GM23338 (cell line): ENCODE measurements at regions not wholly inside any gene's neighbourhood (a gene's known extent, or its start where the extent isn't known, plus 50 kb on each side); places are given as distances from the start of the nearest gene placed in this dataset.

Source experiments
- ATAC-seq: fragments of 200-7000 bp; cut with Tn5 transposase; 3 replicates; pipeline ENCODE4 v1.9.1; 2020
- DNase-seq: peaks from one replicate; pipeline ENCODE4 v3.0.0-alpha.2; 2015; ENCODE audit warnings: low spot score
- H2AFZ ChIP-seq: fragments of 200-600 bp; sonication (generic); 2 replicates; pipeline ENCODE4 v1.8.0; 2016; ENCODE audit warnings: antibody characterized with exemption, mild to moderate bottlenecking, moderate library complexity
- H3F3A ChIP-seq: fragments of 200-600 bp; sonication (generic); replicated peaks from 2 replicates; pipeline ENCODE4 v1.8.0; 2017; ENCODE audit warnings: antibody characterized with exemption, mixed run types, low read depth
- H3K27ac ChIP-seq: fragments of 200-600 bp; sonication (generic); 2 replicates; pipeline ENCODE4 v1.6.1; 2016; ENCODE audit warnings: low read depth
- H3K27me3 ChIP-seq: fragments of 200-600 bp; sonication (generic); 2 replicates; pipeline ENCODE4 v1.8.0; 2016; ENCODE audit warnings: mild to moderate bottlenecking, mixed run types, moderate library complexity; ENCODE audit not compliant: insufficient read depth
- H3K36me3 ChIP-seq: fragments of 200-600 bp; sonication (generic); 2 replicates; pipeline ENCODE4 v1.8.0; 2016; ENCODE audit warnings: mild to moderate bottlenecking; ENCODE audit not compliant: insufficient read depth
- H3K4me1 ChIP-seq: fragments of 200-600 bp; sonication (generic); 2 replicates; pipeline ENCODE4 v1.8.0; 2016; ENCODE audit warnings: mild to moderate bottlenecking, moderate library complexity; ENCODE audit not compliant: insufficient read depth
- H3K4me2 ChIP-seq: fragments of 200-600 bp; sonication (generic); 2 replicates; pipeline ENCODE4 v1.7.1; 2017; ENCODE audit warnings: mixed run types
- H3K4me3 ChIP-seq: fragments of 200-600 bp; sonication (generic); 2 replicates; pipeline ENCODE4 v1.6.1; 2016; ENCODE audit warnings: mixed run types
- H3K79me2 ChIP-seq: fragments of 200-600 bp; sonication (generic); replicated peaks from 2 replicates; pipeline ENCODE4 v1.8.0; 2017; ENCODE audit warnings: mild to moderate bottlenecking; ENCODE audit not compliant: insufficient read depth
- H3K9me2 ChIP-seq: fragments of 200-600 bp; sonication (generic); 2 replicates; pipeline ENCODE4 v1.8.0; 2017; ENCODE audit not compliant: insufficient read depth
- H4K20me1 ChIP-seq: fragments of 200-600 bp; sonication (generic); replicated peaks from 2 replicates; pipeline ENCODE4 v1.8.0; 2017; ENCODE audit warnings: mild to moderate bottlenecking; ENCODE audit not compliant: insufficient read depth
- H3K27ac Mint-ChIP-seq: 2 replicates; pipeline ENCODE4 v1.8.0; 2020; ENCODE audit warnings: inconsistent platforms, mild to moderate bottlenecking, moderate library complexity, mixed read lengths
- H3K27me3 Mint-ChIP-seq: 3 replicates; pipeline ENCODE4 v1.8.0; 2022; ENCODE audit warnings: low read depth, mild to moderate bottlenecking, moderate library complexity, mixed read lengths, inconsistent platforms; ENCODE audit not compliant: insufficient read depth, poor library complexity
- H3K36me3 Mint-ChIP-seq: 3 replicates; pipeline ENCODE4 v1.8.0; 2021; ENCODE audit warnings: low read depth, mild to moderate bottlenecking, inconsistent platforms, moderate library complexity, mixed read lengths
- H3K4me1 Mint-ChIP-seq: 3 replicates; pipeline ENCODE4 v1.8.0; 2020; ENCODE audit warnings: mild to moderate bottlenecking, inconsistent platforms, mixed read lengths
- H3K4me3 Mint-ChIP-seq: 3 replicates; pipeline ENCODE4 v1.8.0; 2021; ENCODE audit warnings: moderate library complexity, mild to moderate bottlenecking, inconsistent platforms, mixed read lengths
- H3K9me3 Mint-ChIP-seq: 3 replicates; pipeline ENCODE4 v1.8.0; 2020; ENCODE audit warnings: moderate library complexity, mild to moderate bottlenecking, inconsistent platforms, mixed read lengths
- CREB1 ChIP-seq: fragments of 250-450 bp; sonication (Bioruptor Pico); IDR thresholded peaks from 2 replicates; pipeline ENCODE4 v1.5.0; 2020; ENCODE audit warnings: low read depth, mild to moderate bottlenecking, moderate library complexity
- EZH2 ChIP-seq: fragments of 200-600 bp; sonication (generic); IDR thresholded peaks from one replicate; pipeline ENCODE4 v1.8.0; 2017; ENCODE audit warnings: antibody characterized with exemption, mild to moderate bottlenecking, low read depth; ENCODE audit not compliant: unreplicated experiment
- EZH2phosphoT487 ChIP-seq: fragments of 200-600 bp; sonication (generic); IDR thresholded peaks from one replicate; pipeline ENCODE4 v1.8.1; 2018; ENCODE audit warnings: antibody characterized with exemption; ENCODE audit not compliant: unreplicated experiment
- JUNB ChIP-seq: IDR thresholded peaks from one replicate; pipeline ENCODE4 v1.6.1; 2016; ENCODE audit warnings: antibody characterized with exemption; ENCODE audit not compliant: unreplicated experiment
- NANOG ChIP-seq: IDR thresholded peaks from 2 replicates; pipeline ENCODE4 v1.6.1; 2016; ENCODE audit warnings: antibody characterized with exemption, borderline replicate concordance
- POLR2AphosphoS5 ChIP-seq: IDR thresholded peaks from 2 replicates; pipeline ENCODE4 v1.6.1; 2016; ENCODE audit warnings: antibody characterized with exemption, low read depth
- STAT1 ChIP-seq: IDR thresholded peaks from one replicate; pipeline ENCODE4 v1.6.1; 2016; ENCODE audit warnings: antibody characterized with exemption; ENCODE audit not compliant: unreplicated experiment
- ZNF114 ChIP-seq: fragments of 250-450 bp; sonication (Bioruptor Pico); IDR thresholded peaks from 2 replicates; pipeline ENCODE4 v1.5.0; 2020; ENCODE audit warnings: mild to moderate bottlenecking, moderate library complexity
- ZNF331 ChIP-seq: fragments of 250-450 bp; sonication (Bioruptor Pico); IDR thresholded peaks from 2 replicates; pipeline ENCODE4 v1.5.0; 2020; ENCODE audit warnings: low read depth, mild to moderate bottlenecking, moderate library complexity
- ZNF462 ChIP-seq: fragments of 250-450 bp; sonication (Bioruptor Pico); IDR thresholded peaks from 2 replicates; pipeline ENCODE4 v1.5.0; 2020; ENCODE audit warnings: mild to moderate bottlenecking, moderate library complexity
- TF ChIP-seq, protein P1 (sequence below), 2 experiments: fragments of 200-600 bp in 1 of 2; sonication (generic) in 1 of 2; conservative IDR thresholded peaks; 2 replicates each; pipeline versions ENCODE4 v1.5.1 to v1.6.1; 2016 to 2017; ENCODE audit warnings: antibody characterized with exemption in 2 of 2, low read depth in 2 of 2, mild to moderate bottlenecking in 2 of 2, moderate library complexity in 1 of 2
- TF ChIP-seq, protein P2 (sequence below): IDR thresholded peaks from one replicate; pipeline ENCODE4 v1.6.1; 2018; ENCODE audit warnings: antibody characterized with exemption; ENCODE audit not compliant: unreplicated experiment
- TF ChIP-seq, protein P3 (sequence below): IDR thresholded peaks from 2 replicates; pipeline ENCODE4 v1.6.1; 2016; ENCODE audit warnings: antibody characterized with exemption

- H3K27me3 ChIP-seq, result no peaks in the 10 kb centered on the region
- TF ChIP-seq CREB1 (CRISPR knock-in tag) (no peak), NANOG (no peak), POLR2AphosphoS5 (no peak), ZNF331 (no peak), ZNF462 (CRISPR knock-in tag) (no peak), EZH2phosphoT487 (no peak), STAT1 (no peak), EZH2 (no peak), ZNF114 (CRISPR knock-in tag) (no peak), JUNB (no peak)
- TF ChIP-seq, protein P1, sequence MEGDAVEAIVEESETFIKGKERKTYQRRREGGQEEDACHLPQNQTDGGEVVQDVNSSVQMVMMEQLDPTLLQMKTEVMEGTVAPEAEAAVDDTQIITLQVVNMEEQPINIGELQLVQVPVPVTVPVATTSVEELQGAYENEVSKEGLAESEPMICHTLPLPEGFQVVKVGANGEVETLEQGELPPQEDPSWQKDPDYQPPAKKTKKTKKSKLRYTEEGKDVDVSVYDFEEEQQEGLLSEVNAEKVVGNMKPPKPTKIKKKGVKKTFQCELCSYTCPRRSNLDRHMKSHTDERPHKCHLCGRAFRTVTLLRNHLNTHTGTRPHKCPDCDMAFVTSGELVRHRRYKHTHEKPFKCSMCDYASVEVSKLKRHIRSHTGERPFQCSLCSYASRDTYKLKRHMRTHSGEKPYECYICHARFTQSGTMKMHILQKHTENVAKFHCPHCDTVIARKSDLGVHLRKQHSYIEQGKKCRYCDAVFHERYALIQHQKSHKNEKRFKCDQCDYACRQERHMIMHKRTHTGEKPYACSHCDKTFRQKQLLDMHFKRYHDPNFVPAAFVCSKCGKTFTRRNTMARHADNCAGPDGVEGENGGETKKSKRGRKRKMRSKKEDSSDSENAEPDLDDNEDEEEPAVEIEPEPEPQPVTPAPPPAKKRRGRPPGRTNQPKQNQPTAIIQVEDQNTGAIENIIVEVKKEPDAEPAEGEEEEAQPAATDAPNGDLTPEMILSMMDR (conservative IDR thresholded peaks at IDR 0.05; ENCODE audit: low read depth in 2 of 2), result no peak
- TF ChIP-seq, protein P2, sequence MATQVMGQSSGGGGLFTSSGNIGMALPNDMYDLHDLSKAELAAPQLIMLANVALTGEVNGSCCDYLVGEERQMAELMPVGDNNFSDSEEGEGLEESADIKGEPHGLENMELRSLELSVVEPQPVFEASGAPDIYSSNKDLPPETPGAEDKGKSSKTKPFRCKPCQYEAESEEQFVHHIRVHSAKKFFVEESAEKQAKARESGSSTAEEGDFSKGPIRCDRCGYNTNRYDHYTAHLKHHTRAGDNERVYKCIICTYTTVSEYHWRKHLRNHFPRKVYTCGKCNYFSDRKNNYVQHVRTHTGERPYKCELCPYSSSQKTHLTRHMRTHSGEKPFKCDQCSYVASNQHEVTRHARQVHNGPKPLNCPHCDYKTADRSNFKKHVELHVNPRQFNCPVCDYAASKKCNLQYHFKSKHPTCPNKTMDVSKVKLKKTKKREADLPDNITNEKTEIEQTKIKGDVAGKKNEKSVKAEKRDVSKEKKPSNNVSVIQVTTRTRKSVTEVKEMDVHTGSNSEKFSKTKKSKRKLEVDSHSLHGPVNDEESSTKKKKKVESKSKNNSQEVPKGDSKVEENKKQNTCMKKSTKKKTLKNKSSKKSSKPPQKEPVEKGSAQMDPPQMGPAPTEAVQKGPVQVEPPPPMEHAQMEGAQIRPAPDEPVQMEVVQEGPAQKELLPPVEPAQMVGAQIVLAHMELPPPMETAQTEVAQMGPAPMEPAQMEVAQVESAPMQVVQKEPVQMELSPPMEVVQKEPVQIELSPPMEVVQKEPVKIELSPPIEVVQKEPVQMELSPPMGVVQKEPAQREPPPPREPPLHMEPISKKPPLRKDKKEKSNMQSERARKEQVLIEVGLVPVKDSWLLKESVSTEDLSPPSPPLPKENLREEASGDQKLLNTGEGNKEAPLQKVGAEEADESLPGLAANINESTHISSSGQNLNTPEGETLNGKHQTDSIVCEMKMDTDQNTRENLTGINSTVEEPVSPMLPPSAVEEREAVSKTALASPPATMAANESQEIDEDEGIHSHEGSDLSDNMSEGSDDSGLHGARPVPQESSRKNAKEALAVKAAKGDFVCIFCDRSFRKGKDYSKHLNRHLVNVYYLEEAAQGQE, result no peak
- TF ChIP-seq, protein P3, sequence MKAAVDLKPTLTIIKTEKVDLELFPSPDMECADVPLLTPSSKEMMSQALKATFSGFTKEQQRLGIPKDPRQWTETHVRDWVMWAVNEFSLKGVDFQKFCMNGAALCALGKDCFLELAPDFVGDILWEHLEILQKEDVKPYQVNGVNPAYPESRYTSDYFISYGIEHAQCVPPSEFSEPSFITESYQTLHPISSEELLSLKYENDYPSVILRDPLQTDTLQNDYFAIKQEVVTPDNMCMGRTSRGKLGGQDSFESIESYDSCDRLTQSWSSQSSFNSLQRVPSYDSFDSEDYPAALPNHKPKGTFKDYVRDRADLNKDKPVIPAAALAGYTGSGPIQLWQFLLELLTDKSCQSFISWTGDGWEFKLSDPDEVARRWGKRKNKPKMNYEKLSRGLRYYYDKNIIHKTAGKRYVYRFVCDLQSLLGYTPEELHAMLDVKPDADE, result no peak
- DNase-seq (no peak), ATAC-seq (no peak)
- H3K4me1 Mint-ChIP-seq, result peaks cover 10% of the 10 kb centered on the region
- H3K79me2 ChIP-seq, result no peaks in the 10 kb centered on the region
- H3K9me2 ChIP-seq, result no peaks in the 10 kb centered on the region
- no peak overlapping the region for H2AFZ ChIP-seq
- no peak overlapping the region for H3K4me3 Mint-ChIP-seq
- H3F3A ChIP-seq, result no peaks in the 10 kb centered on the region
- no peaks in the 10 kb centered on the region for H3K9me3 Mint-ChIP-seq
- peaks cover 10% of the 10 kb centered on the region for H3K4me1 ChIP-seq
- no peaks in the 10 kb centered on the region for H3K36me3 Mint-ChIP-seq
- no peak overlapping the region for H3K4me2 ChIP-seq
- H4K20me1 ChIP-seq, result no peaks in the 10 kb centered on the region
- H3K27ac ChIP-seq, result no peak overlapping the region
- H3K27me3 Mint-ChIP-seq, result no peaks in the 10 kb centered on the region
- H3K4me3 ChIP-seq, result no peak overlapping the region
- H3K27ac Mint-ChIP-seq, result no peak overlapping the region
- H3K36me3 ChIP-seq, result no peaks in the 10 kb centered on the region
Observed at GRCh38 chr5:89690331-89690730, 719.2 kb downstream of the CETN3 start.
